Neural crest cell (in vitro differentiated cells): ENCODE measurements at regions not wholly inside any gene's neighbourhood (a gene's known extent, or its start where the extent isn't known, plus 50 kb on each side); places are given as distances from the start of the nearest gene placed in this dataset.

Experiments
- DNase-seq: peaks from one replicate; pipeline ENCODE4 v3.0.0; 2021; ENCODE audit warnings: low read depth, mixed read lengths, low spot score
- H3K27ac Mint-ChIP-seq: one replicate; pipeline ENCODE4 v1.8.0; 2021; ENCODE audit warnings: mild to moderate bottlenecking, mixed read lengths; ENCODE audit not compliant: unreplicated experiment
- H3K27me3 Mint-ChIP-seq: 2 replicates; pipeline ENCODE4 v1.8.0; 2021; ENCODE audit warnings: low read depth, mild to moderate bottlenecking, mixed read lengths
- H3K36me3 Mint-ChIP-seq: 2 replicates; pipeline ENCODE4 v1.8.0; 2021; ENCODE audit warnings: low read depth, mild to moderate bottlenecking, mixed read lengths
- H3K4me1 Mint-ChIP-seq: 2 replicates; pipeline ENCODE4 v1.8.0; 2021; ENCODE audit warnings: mixed read lengths
- H3K4me3 Mint-ChIP-seq: one replicate; pipeline ENCODE4 v1.8.0; 2021; ENCODE audit warnings: mild to moderate bottlenecking, mixed read lengths
- H3K9me3 Mint-ChIP-seq: 2 replicates; pipeline ENCODE4 v1.8.0; 2021; ENCODE audit warnings: mixed read lengths
- CTCF ChIP-seq: fragments of 200-600 bp; sonication (generic); conservative IDR thresholded peaks from 2 replicates; pipeline ENCODE4 v1.5.0; 2021; ENCODE audit warnings: antibody characterized with exemption, mild to moderate bottlenecking

- H3K9me3 Mint-ChIP-seq, result no peaks in the 10 kb centered on the region
- no peaks in the 10 kb centered on the region for H3K27me3 Mint-ChIP-seq
- no peak for TF ChIP-seq CTCF
- H3K4me1 Mint-ChIP-seq, result peaks cover 26% of the 10 kb centered on the region
- DNase-seq, result no peak
- H3K36me3 Mint-ChIP-seq, result peaks cover 3% of the 10 kb centered on the region
- H3K27ac Mint-ChIP-seq, result no peak overlapping the region
- H3K4me3 Mint-ChIP-seq, result peak overlapping the region; percentile 94
These were observed 134.7 kb upstream of the CCDC54 start for GRCh38 chr3:107242579-107242978.

- Mint-ChIP-seq H3K4me1 (peaks cover 9% of the 10 kb centered on the region), H3K27me3 (no peaks in the 10 kb centered on the region), H3K9me3 (no peaks in the 10 kb centered on the region), H3K27ac (no peak overlapping the region), H3K4me3 (no peak overlapping the region), H3K36me3 (peaks cover 10% of the 10 kb centered on the region)
- DNase-seq, result no peak
- no peak for TF ChIP-seq CTCF
These were observed 130.1 kb upstream of the CCDC54 start for GRCh38 chr3:107247116-107247515.

GRCh38 chr3:107249132-107249531 lies 128.1 kb upstream of the CCDC54 start:
- no peaks in the 10 kb centered on the region for H3K27me3 Mint-ChIP-seq
- no peaks in the 10 kb centered on the region for H3K9me3 Mint-ChIP-seq
- no peak for DNase-seq
- H3K4me1 Mint-ChIP-seq, result no peaks in the 10 kb centered on the region
- no peak overlapping the region for H3K27ac Mint-ChIP-seq
- peaks cover 10% of the 10 kb centered on the region for H3K36me3 Mint-ChIP-seq
- no peak for TF ChIP-seq CTCF
- no peak overlapping the region for H3K4me3 Mint-ChIP-seq

- TF ChIP-seq CTCF, result no peak
- no peak for DNase-seq
- H3K36me3 Mint-ChIP-seq, result peaks cover 7% of the 10 kb centered on the region
- H3K4me1 Mint-ChIP-seq, result no peaks in the 10 kb centered on the region
- no peaks in the 10 kb centered on the region for H3K9me3 Mint-ChIP-seq
- no peaks in the 10 kb centered on the region for H3K27me3 Mint-ChIP-seq
- no peak overlapping the region for H3K27ac Mint-ChIP-seq
- H3K4me3 Mint-ChIP-seq, result no peak overlapping the region
These were observed 127.0 kb upstream of the CCDC54 start for GRCh38 chr3:107250221-107250620.

- no peaks in the 10 kb centered on the region for H3K27me3 Mint-ChIP-seq
- H3K27ac Mint-ChIP-seq, result no peak overlapping the region
- H3K36me3 Mint-ChIP-seq, result peaks cover 7% of the 10 kb centered on the region
- H3K4me1 Mint-ChIP-seq, result no peaks in the 10 kb centered on the region
- DNase-seq, result no peak
- TF ChIP-seq CTCF, result no peak
- no peak overlapping the region for H3K4me3 Mint-ChIP-seq
- no peaks in the 10 kb centered on the region for H3K9me3 Mint-ChIP-seq
These were observed 125.4 kb upstream of the CCDC54 start for GRCh38 chr3:107251819-107252218.

- Mint-ChIP-seq H3K27me3 (no peaks in the 10 kb centered on the region), H3K36me3 (no peaks in the 10 kb centered on the region), H3K4me1 (no peaks in the 10 kb centered on the region), H3K27ac (no peak overlapping the region), H3K9me3 (no peaks in the 10 kb centered on the region), H3K4me3 (no peak overlapping the region)
- no peak for TF ChIP-seq CTCF
- no peak for DNase-seq
These were observed 120.3 kb upstream of the CCDC54 start for GRCh38 chr3:107256963-107257362.
